Muscle of leg (tissue), 3 donors: ENCODE measurements at regions not wholly inside any gene's neighbourhood (a gene's known extent, or its start where the extent isn't known, plus 50 kb on each side); places are given as distances from the start of the nearest gene placed in this dataset.
"Not testable (repeated sequence)": the region's sequence is repeated elsewhere in the genome, so short reads cannot be mapped to it uniquely, and the experiment has no call there.

Experiments used
- DNase-seq: peaks from one replicate; pipeline ENCODE4 v3.0.0; 2013
- H3K27ac ChIP-seq: one replicate; pipeline ENCODE4 v1.5.1; 2013; ENCODE audit warnings: mild to moderate bottlenecking, low read length, control low read depth
- H3K27me3 ChIP-seq: one replicate; pipeline ENCODE4 v1.6.1; 2013; ENCODE audit warnings: low read length; ENCODE audit not compliant: control insufficient read depth, insufficient read depth
- H3K36me3 ChIP-seq: one replicate; pipeline ENCODE4 v1.6.1; 2013; ENCODE audit warnings: low read length; ENCODE audit not compliant: control insufficient read depth, insufficient read depth
- H3K4me1 ChIP-seq: one replicate; pipeline ENCODE4 v1.6.1; 2013; ENCODE audit warnings: low read length; ENCODE audit not compliant: control insufficient read depth, insufficient read depth
- H3K4me3 ChIP-seq: one replicate; pipeline ENCODE4 v1.5.1; 2013; ENCODE audit warnings: low read length, control low read depth
- H3K9me3 ChIP-seq: replicated peaks from 2 replicates; pipeline ENCODE4 v1.6.1; 2013; ENCODE audit warnings: low read depth, low read length; ENCODE audit not compliant: control insufficient read depth
- WGBS: methylation state at CpG from one replicate; pipeline ENCODE4 v1.1.5; 2013; ENCODE audit warnings: missing lambda C conversion rate; ENCODE audit not compliant: insufficient coverage; 5-methylcytosine and 5-hydroxymethylcytosine counted together

GRCh38 chr16:13835935-13836730, 83.8 kb upstream of the ERCC4 start:
- Histone ChIP-seq H3K4me3 (no peak overlapping the region), H3K36me3 (no peaks in the 10 kb centered on the region), H3K27ac (no peak overlapping the region), H3K9me3 (no peaks in the 10 kb centered on the region), H3K27me3 (no peaks in the 10 kb centered on the region), H3K4me1 (no peaks in the 10 kb centered on the region)
- WGBS = 90% methylated on average over 10 of the region's 13 CpGs
- no peak for DNase-seq

GRCh38 chr16:13838401-13839190, 81.4 kb upstream of the ERCC4 start:
- Histone ChIP-seq H3K36me3 (no peaks in the 10 kb centered on the region), H3K27ac (no peak overlapping the region), H3K4me3 (no peak overlapping the region), H3K9me3 (no peaks in the 10 kb centered on the region), H3K27me3 (no peaks in the 10 kb centered on the region), H3K4me1 (no peaks in the 10 kb centered on the region)
- WGBS = 78% methylated on average over 5 of the region's 16 CpGs
- no peak for DNase-seq

- no peak overlapping the region for H3K4me3 ChIP-seq
- no peaks in the 10 kb centered on the region for H3K36me3 ChIP-seq
- H3K9me3 ChIP-seq = no peaks in the 10 kb centered on the region
- no peak for DNase-seq
- no peaks in the 10 kb centered on the region for H3K4me1 ChIP-seq
- H3K27me3 ChIP-seq = no peaks in the 10 kb centered on the region
- WGBS = 88% methylated on average over 2 of the region's 3 CpGs
- no peak overlapping the region for H3K27ac ChIP-seq
These were observed 80.4 kb upstream of the ERCC4 start for GRCh38 chr16:13839577-13839976.

GRCh38 chr16:13845232-13845631, 74.7 kb upstream of the ERCC4 start:
- Histone ChIP-seq H3K36me3 (no peaks in the 10 kb centered on the region), H3K4me1 (no peaks in the 10 kb centered on the region), H3K9me3 (no peaks in the 10 kb centered on the region), H3K4me3 (no peak overlapping the region), H3K27me3 (no peaks in the 10 kb centered on the region), H3K27ac (no peak overlapping the region)
- no peak for DNase-seq
- WGBS = no CpG with 5 or more reads among the region's 2 CpGs

- DNase-seq = no peak
- Histone ChIP-seq H3K27me3 (no peaks in the 10 kb centered on the region), H3K9me3 (no peaks in the 10 kb centered on the region), H3K27ac (no peak overlapping the region), H3K4me3 (no peak overlapping the region), H3K4me1 (no peaks in the 10 kb centered on the region), H3K36me3 (no peaks in the 10 kb centered on the region)
- 63% methylated on average over 2 of the region's 2 CpGs for WGBS
These were observed 71.2 kb upstream of the ERCC4 start for GRCh38 chr16:13848795-13849194.

- no CpG with 5 or more reads among the region's 4 CpGs for WGBS
These were observed 69.8 kb upstream of the ERCC4 start for GRCh38 chr16:13850173-13850572.

DNA sequence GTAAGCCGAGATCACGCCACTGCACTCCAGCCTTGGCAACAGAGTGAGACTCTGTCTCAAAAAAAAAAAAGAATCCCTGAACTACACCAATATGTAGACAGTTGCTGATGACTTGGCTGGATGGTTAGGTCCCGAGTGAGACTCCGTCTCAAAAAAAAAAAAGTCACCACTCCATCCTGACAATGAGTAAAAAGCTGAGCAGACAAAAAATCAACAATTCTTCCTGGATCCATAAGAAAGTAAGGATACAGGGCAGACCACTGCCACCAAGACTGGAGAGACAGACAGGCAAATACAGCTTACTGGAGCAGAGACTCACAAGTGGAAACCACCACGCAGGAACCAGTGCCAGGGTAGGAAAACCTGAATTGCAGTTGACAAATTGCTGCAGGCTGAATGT, 67.1 kb upstream of the ERCC4 start:
- no peaks in the 10 kb centered on the region for H3K9me3 ChIP-seq
- 86% methylated on average over 1 of the region's 5 CpGs for WGBS
- H3K27me3 ChIP-seq = no peaks in the 10 kb centered on the region
- H3K4me1 ChIP-seq = no peaks in the 10 kb centered on the region
- no peak for DNase-seq
- H3K36me3 ChIP-seq = no peaks in the 10 kb centered on the region
- no peak overlapping the region for H3K4me3 ChIP-seq
- H3K27ac ChIP-seq = no peak overlapping the region

More at GRCh38 chr16:13850173-13850572, 69.8 kb upstream of the ERCC4 start:
- H3K36me3 ChIP-seq, H3K9me3 ChIP-seq, H3K4me3 ChIP-seq, DNase-seq, H3K4me1 ChIP-seq, H3K27me3 ChIP-seq, H3K27ac ChIP-seq: not testable (repeated sequence)

DNA sequence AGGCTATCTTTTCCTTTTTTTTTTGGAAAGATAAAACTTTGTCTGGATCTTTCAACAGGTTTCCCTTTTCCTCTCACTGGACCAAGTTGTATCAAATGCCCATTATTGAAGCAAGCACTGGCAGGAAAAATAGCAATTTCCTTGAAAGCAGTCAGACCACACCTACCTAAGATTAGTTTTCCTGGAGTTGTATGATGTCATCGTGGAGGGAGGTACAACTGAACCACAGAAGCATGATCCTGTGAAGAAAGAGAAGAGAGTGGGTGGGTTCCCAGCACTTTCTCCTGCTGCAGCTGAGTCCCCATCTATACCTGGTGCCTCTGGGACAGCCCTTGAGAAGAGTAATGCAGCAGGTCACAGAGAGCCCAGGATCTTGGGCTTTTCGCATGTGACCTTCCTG, 63.6 kb upstream of the ERCC4 start:
- Histone ChIP-seq H3K4me1 (no peaks in the 10 kb centered on the region), H3K9me3 (no peaks in the 10 kb centered on the region), H3K27ac (no peak overlapping the region), H3K27me3 (no peaks in the 10 kb centered on the region), H3K4me3 (no peak overlapping the region), H3K36me3 (no peaks in the 10 kb centered on the region)
- 90% methylated on average over 1 of the region's 2 CpGs for WGBS
- peak; percentile 11 for DNase-seq

DNA sequence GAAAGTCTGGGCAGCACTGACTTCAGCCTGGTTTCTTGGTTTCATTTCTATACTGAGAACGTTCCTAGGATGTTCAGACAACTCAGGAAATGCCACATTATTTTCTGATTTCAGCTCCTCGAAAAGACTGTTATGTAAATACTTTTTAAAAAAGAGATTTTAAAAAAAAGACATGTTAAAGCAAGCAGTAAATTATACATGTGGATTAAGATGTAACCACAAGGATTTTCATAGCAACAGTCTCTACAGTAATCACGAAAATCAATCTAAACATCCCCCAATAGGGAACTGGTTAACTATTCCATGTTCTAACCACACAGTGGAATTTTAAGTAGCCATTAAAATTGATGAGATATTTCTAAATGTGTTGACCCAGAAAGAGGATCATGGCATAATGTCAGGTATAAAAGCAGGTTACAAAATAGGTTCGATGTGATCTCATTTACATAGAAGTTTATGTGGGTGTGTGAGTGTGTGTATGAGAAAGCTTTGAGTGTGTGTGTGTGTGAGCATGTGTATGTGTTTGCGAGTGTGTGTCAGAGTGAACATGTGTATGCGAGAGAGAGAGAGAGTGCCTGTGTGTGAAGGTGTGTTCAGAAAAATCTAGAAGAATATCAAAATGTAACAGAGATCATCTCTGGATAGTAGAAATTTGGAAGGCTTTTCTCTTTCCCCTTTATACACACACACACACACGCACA, 63.0 kb upstream of the ERCC4 start:
- 100% methylated on average over 1 of the region's 7 CpGs for WGBS
- Histone ChIP-seq H3K4me3 (no peak overlapping the region), H3K27ac (no peak overlapping the region), H3K4me1 (no peaks in the 10 kb centered on the region), H3K9me3 (no peaks in the 10 kb centered on the region), H3K36me3 (no peaks in the 10 kb centered on the region), H3K27me3 (no peaks in the 10 kb centered on the region)
- DNase-seq = no peak
